Fibroblast of lung (primary cell): ENCODE measurements at regions not wholly inside any gene's neighbourhood (a gene's known extent, or its start where the extent isn't known, plus 50 kb on each side); places are given as distances from the start of the nearest gene placed in this dataset.

ENCODE experiments used
- DNase-seq, 2 donors: peaks; one replicate each; pipeline versions ENCODE4 v3.0.0 to v3.0.0-alpha.2; 2010; ENCODE audit warnings: low read depth in 2 of 2
- H2AFZ ChIP-seq: 2 replicates; pipeline ENCODE4 v1.5.1; 2012; ENCODE audit warnings: low read length, control low read depth, inconsistent platforms
- H3K27ac ChIP-seq: 2 replicates; pipeline ENCODE4 v1.5.1; 2011; ENCODE audit warnings: low read length, control low read depth; ENCODE audit not compliant: insufficient read depth
- H3K27me3 ChIP-seq: 2 replicates; pipeline ENCODE4 v1.5.1; 2011; ENCODE audit warnings: mild to moderate bottlenecking, low read length; ENCODE audit not compliant: control insufficient read depth, insufficient read depth
- H3K36me3 ChIP-seq: 2 replicates; pipeline ENCODE4 v1.5.1; 2011; ENCODE audit warnings: low read length; ENCODE audit not compliant: control insufficient read depth, insufficient read depth
- H3K4me1 ChIP-seq: 2 replicates; pipeline ENCODE4 v1.5.1; 2011; ENCODE audit warnings: low read length; ENCODE audit not compliant: control insufficient read depth, insufficient read depth; ENCODE audit errors: extremely low read depth
- H3K4me2 ChIP-seq: 2 replicates; pipeline ENCODE4 v1.5.1; 2011; ENCODE audit warnings: low read length, control low read depth; ENCODE audit not compliant: insufficient read depth; ENCODE audit errors: extremely low read depth
- H3K4me3 ChIP-seq, 4 experiments: fragments of 200-600 bp in 1 of 4; sonication (generic) in 1 of 4; replicated peaks in 1 of 4; 2 replicates each; pipeline ENCODE4 v1.5.1; 2011 to 2016; ENCODE audit warnings: low read length in 4 of 4, low read depth in 3 of 4, mild to moderate bottlenecking in 3 of 4, control low read depth in 2 of 4, inconsistent platforms in 1 of 4, mixed read lengths in 1 of 4; ENCODE audit not compliant: insufficient read depth in 1 of 4; ENCODE audit errors: control extremely low read depth in 1 of 4
- H3K79me2 ChIP-seq: 2 replicates; pipeline ENCODE4 v1.5.1; 2012; ENCODE audit warnings: mild to moderate bottlenecking, low read length, inconsistent platforms; ENCODE audit not compliant: control insufficient read depth, insufficient read depth
- H3K9ac ChIP-seq: 2 replicates; pipeline ENCODE4 v1.5.1; 2011; ENCODE audit warnings: mild to moderate bottlenecking, low read length, control low read depth; ENCODE audit not compliant: insufficient read depth
- H3K9me3 ChIP-seq: 2 replicates; pipeline ENCODE4 v1.5.1; 2012; ENCODE audit warnings: low read depth, low read length; ENCODE audit not compliant: control insufficient read depth, insufficient read depth
- H4K20me1 ChIP-seq: 2 replicates; pipeline ENCODE4 v1.5.1; 2011; ENCODE audit warnings: low read length; ENCODE audit not compliant: control insufficient read depth, insufficient read depth; ENCODE audit errors: extremely low read depth
- EZH2 ChIP-seq: IDR thresholded peaks from 2 replicates; pipeline ENCODE4 v1.5.1; 2012; ENCODE audit warnings: low read length, control low read depth, mild to moderate bottlenecking; ENCODE audit errors: missing control alignments
- TF ChIP-seq, protein P1 (sequence below), 2 donors: IDR thresholded peaks in 1 of 2; conservative IDR thresholded peaks in 1 of 2; 1 replicate in 1 of 2; 2 replicates in 1 of 2; pipeline ENCODE4 v1.5.1; 2011 to 2012; ENCODE audit warnings: low read length in 2 of 2, control low read depth in 1 of 2, inconsistent platforms in 1 of 2, low read depth in 1 of 2, mild to moderate bottlenecking in 1 of 2

DNA sequence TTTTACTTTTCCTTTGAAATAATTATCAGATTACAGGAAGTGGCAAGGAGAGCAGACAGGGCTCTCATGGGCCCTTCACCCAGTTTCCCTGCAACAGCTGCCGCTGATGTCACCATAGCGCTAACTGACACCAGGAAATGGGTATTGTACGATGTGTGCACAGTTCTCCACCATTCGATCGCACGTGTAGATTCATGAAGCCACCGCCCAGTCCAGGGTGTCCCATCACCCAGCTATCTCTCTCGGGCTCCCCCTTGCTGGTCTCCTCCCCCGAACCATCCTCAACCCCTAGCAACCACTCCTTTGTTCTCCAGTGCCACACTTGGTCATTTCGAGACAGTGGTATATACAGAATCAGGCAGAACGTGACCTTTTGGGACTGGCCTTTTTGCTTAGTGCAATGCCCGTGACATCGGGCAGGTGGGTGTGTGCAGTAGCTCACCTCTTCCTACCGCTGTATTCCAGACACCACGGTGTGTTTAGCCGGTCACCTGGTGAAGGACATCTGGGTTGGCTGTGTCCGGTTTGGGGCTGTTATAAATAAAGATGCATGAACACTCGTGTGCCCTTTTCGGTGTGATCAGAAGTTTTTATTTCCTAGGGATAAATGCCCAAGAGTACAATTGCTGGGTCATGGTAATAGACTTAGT is 118.4 kb downstream of the CRYAA start:
- H3K27ac ChIP-seq: no peak overlapping the region
- H3K27me3 ChIP-seq: no peaks in the 10 kb centered on the region
- H3K9me3 ChIP-seq: no peaks in the 10 kb centered on the region
- no peak overlapping the region for H3K4me2 ChIP-seq
- DNase-seq: no peak
- no peak overlapping the region for H3K4me3 ChIP-seq
- no peaks in the 10 kb centered on the region for H3K4me1 ChIP-seq
- no peaks in the 10 kb centered on the region for H3K79me2 ChIP-seq
- TF ChIP-seq, protein P1, sequence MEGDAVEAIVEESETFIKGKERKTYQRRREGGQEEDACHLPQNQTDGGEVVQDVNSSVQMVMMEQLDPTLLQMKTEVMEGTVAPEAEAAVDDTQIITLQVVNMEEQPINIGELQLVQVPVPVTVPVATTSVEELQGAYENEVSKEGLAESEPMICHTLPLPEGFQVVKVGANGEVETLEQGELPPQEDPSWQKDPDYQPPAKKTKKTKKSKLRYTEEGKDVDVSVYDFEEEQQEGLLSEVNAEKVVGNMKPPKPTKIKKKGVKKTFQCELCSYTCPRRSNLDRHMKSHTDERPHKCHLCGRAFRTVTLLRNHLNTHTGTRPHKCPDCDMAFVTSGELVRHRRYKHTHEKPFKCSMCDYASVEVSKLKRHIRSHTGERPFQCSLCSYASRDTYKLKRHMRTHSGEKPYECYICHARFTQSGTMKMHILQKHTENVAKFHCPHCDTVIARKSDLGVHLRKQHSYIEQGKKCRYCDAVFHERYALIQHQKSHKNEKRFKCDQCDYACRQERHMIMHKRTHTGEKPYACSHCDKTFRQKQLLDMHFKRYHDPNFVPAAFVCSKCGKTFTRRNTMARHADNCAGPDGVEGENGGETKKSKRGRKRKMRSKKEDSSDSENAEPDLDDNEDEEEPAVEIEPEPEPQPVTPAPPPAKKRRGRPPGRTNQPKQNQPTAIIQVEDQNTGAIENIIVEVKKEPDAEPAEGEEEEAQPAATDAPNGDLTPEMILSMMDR (conservative IDR thresholded peaks at IDR 0.05 in 1 of 2, IDR thresholded peaks at IDR 0.05 in 1 of 2; ENCODE audit: low read depth in 1 of 2, low read length in 2 of 2): no peak
- no peak for TF ChIP-seq EZH2
- H3K36me3 ChIP-seq: no peaks in the 10 kb centered on the region
- H4K20me1 ChIP-seq: no peaks in the 10 kb centered on the region
- H3K9ac ChIP-seq: no peak overlapping the region
- H2AFZ ChIP-seq: no peak overlapping the region

GRCh38 chr21:43286196-43286595 is 117.4 kb downstream of the CRYAA start:
- Histone ChIP-seq H3K9ac (no peak overlapping the region), H2AFZ (no peak overlapping the region), H3K4me1 (no peaks in the 10 kb centered on the region), H4K20me1 (no peaks in the 10 kb centered on the region), H3K36me3 (no peaks in the 10 kb centered on the region), H3K4me2 (no peak overlapping the region), H3K79me2 (no peaks in the 10 kb centered on the region), H3K4me3 (no peak overlapping the region), H3K27me3 (no peaks in the 10 kb centered on the region), H3K27ac (no peak overlapping the region), H3K9me3 (no peaks in the 10 kb centered on the region)
- no peak for DNase-seq
- no peak for TF ChIP-seq EZH2
- TF ChIP-seq, protein P1 (conservative IDR thresholded peaks at IDR 0.05 in 1 of 2, IDR thresholded peaks at IDR 0.05 in 1 of 2; ENCODE audit: low read depth in 1 of 2, low read length in 2 of 2): no peak

- TF ChIP-seq, protein P1 (conservative IDR thresholded peaks at IDR 0.05 in 1 of 2, IDR thresholded peaks at IDR 0.05 in 1 of 2; ENCODE audit: low read depth in 1 of 2, low read length in 2 of 2): no peak
- TF ChIP-seq EZH2: no peak
- Histone ChIP-seq H3K27me3 (no peaks in the 10 kb centered on the region), H4K20me1 (no peaks in the 10 kb centered on the region), H3K4me1 (no peaks in the 10 kb centered on the region), H3K27ac (no peak overlapping the region), H3K4me2 (no peak overlapping the region), H3K9me3 (no peaks in the 10 kb centered on the region), H3K9ac (no peak overlapping the region), H3K36me3 (no peaks in the 10 kb centered on the region), H3K79me2 (no peaks in the 10 kb centered on the region), H2AFZ (no peak overlapping the region), H3K4me3 (no peak overlapping the region)
- DNase-seq: no peak
Measured at GRCh38 chr21:43284700-43285099, 115.9 kb downstream of the CRYAA start.
